ENCODE measurements at regions not wholly inside any gene's neighbourhood (a gene's known extent, or its start where the extent isn't known, plus 50 kb on each side); places are given as distances from the start of the nearest gene placed in this dataset.

DNA sequence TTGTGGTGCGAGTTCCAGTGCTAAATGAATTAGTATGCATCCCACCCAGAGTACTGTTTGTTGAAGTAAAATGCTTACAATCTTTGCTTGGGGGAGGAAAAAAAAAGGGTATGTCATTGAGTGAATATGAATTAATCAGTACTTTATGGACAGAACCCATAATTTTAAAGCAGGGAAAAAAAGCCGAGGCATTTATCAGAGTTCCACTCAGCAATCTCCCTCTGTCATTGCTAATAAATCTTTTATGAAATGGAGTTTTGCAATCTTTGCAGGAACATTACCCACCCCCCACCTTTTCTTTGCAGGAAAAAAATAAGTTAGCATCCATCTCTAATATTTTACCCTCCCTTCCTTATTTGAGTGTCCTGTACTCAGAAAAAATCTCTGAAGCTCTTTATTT is 127.9 kb upstream of the TMPO start:
- no peaks in the 10 kb centered on the region for H3F3A ChIP-seq (ENCODE audit: low read depth)
- Mint-ChIP-seq H3K27me3 (ENCODE audit: insufficient read depth, low read depth) (peaks cover 3% of the 10 kb centered on the region), H3K27ac (no peak overlapping the region), H3K36me3 (no peaks in the 10 kb centered on the region), H3K4me3 (no peak overlapping the region), H3K4me1 (peaks cover 12% of the 10 kb centered on the region), H3K9me3 (peaks cover 7% of the 10 kb centered on the region)
- H4K20me1 ChIP-seq (ENCODE audit: low read depth), result no peaks in the 10 kb centered on the region
- TF ChIP-seq EZH2 (IDR thresholded peaks at IDR 0.05) (no peak), EZH2phosphoT487 (IDR thresholded peaks at IDR 0.05) (no peak)
- TF ChIP-seq, protein P1, sequence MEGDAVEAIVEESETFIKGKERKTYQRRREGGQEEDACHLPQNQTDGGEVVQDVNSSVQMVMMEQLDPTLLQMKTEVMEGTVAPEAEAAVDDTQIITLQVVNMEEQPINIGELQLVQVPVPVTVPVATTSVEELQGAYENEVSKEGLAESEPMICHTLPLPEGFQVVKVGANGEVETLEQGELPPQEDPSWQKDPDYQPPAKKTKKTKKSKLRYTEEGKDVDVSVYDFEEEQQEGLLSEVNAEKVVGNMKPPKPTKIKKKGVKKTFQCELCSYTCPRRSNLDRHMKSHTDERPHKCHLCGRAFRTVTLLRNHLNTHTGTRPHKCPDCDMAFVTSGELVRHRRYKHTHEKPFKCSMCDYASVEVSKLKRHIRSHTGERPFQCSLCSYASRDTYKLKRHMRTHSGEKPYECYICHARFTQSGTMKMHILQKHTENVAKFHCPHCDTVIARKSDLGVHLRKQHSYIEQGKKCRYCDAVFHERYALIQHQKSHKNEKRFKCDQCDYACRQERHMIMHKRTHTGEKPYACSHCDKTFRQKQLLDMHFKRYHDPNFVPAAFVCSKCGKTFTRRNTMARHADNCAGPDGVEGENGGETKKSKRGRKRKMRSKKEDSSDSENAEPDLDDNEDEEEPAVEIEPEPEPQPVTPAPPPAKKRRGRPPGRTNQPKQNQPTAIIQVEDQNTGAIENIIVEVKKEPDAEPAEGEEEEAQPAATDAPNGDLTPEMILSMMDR (IDR thresholded peaks at IDR 0.05), result no peak
- no peak overlapping the region for H3K9ac ChIP-seq
- no peaks in the 10 kb centered on the region for H3K36me3 ChIP-seq
- H3K9me3 ChIP-seq (ENCODE audit: low read depth), result peaks cover 4% of the 10 kb centered on the region
- H3K4me2 ChIP-seq, result no peak overlapping the region
- H2AFZ ChIP-seq (replicated peaks), result no peak overlapping the region
- no peak overlapping the region for H3K4me3 ChIP-seq
- H3K27ac ChIP-seq, result no peak overlapping the region
- no peak for DNase-seq (ENCODE audit: low spot score)
- no peaks in the 10 kb centered on the region for H3K4me1 ChIP-seq
- no peaks in the 10 kb centered on the region for H3K79me2 ChIP-seq (ENCODE audit: low read depth)
- no peaks in the 10 kb centered on the region for H3K27me3 ChIP-seq

DNA sequence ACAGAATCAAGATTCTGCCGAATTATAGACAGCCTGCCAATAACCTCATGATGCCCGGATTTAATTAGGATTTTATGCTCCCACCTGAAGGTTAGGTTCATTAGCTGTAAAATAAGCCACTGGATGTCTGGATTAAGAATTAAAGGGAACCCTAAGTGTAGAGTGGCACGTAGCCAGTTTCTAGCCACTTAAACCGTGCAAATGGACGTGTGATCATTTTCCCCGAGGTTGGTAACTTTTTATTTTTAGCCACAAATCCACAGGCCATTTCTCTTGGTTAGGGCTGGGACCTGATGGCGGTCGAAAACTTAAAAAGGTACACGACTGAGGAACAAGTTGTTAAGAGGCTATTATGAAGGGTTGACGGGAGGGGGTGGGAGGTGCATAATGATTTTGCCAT is 127.3 kb upstream of the TMPO start:
- H3K9ac ChIP-seq, result no peak overlapping the region
- no peaks in the 10 kb centered on the region for H3K9me3 ChIP-seq (ENCODE audit: low read depth)
- no peaks in the 10 kb centered on the region for H3F3A ChIP-seq (ENCODE audit: low read depth)
- Mint-ChIP-seq H3K36me3 (no peaks in the 10 kb centered on the region), H3K9me3 (peaks cover 4% of the 10 kb centered on the region), H3K4me1 (peaks cover 12% of the 10 kb centered on the region), H3K27me3 (ENCODE audit: insufficient read depth, low read depth) (peaks cover 5% of the 10 kb centered on the region), H3K27ac (no peak overlapping the region), H3K4me3 (no peak overlapping the region)
- no peaks in the 10 kb centered on the region for H3K27me3 ChIP-seq
- H4K20me1 ChIP-seq (ENCODE audit: low read depth), result no peaks in the 10 kb centered on the region
- no peak overlapping the region for H3K4me2 ChIP-seq
- no peak overlapping the region for H2AFZ ChIP-seq (replicated peaks)
- H3K4me1 ChIP-seq, result no peaks in the 10 kb centered on the region
- H3K4me3 ChIP-seq, result no peak overlapping the region
- H3K27ac ChIP-seq, result no peak overlapping the region
- no peaks in the 10 kb centered on the region for H3K36me3 ChIP-seq
- TF ChIP-seq EZH2phosphoT487 (IDR thresholded peaks at IDR 0.05), result no peak
- TF ChIP-seq, protein P1 (IDR thresholded peaks at IDR 0.05), result no peak
- no peak for TF ChIP-seq EZH2 (IDR thresholded peaks at IDR 0.05)
- no peaks in the 10 kb centered on the region for H3K79me2 ChIP-seq (ENCODE audit: low read depth)
- no peak for DNase-seq (ENCODE audit: low spot score)

DNA sequence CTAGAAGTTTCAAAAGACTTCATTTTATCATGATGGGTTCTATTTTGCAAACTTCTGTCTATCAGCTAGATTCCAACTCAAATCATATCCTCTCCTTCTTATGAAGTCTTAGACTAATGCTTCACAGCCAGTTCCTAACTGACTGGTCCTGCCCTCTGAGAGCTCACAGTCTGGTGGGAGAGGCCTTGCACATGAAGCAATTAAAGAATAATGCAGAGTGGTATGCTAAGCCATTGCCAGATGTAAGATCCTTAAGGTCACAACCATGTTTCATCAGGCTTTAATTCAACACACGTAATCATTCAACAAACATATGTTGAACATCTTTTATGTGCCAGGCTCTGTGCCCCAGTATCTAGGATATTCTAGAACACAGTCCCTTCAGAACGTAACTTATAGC is 125.8 kb upstream of the TMPO start:
- Histone ChIP-seq H3K9me3 (ENCODE audit: low read depth) (no peaks in the 10 kb centered on the region), H4K20me1 (ENCODE audit: low read depth) (no peaks in the 10 kb centered on the region), H3F3A (ENCODE audit: low read depth) (no peaks in the 10 kb centered on the region), H3K27me3 (no peaks in the 10 kb centered on the region), H3K36me3 (no peaks in the 10 kb centered on the region), H3K27ac (no peak overlapping the region), H3K79me2 (ENCODE audit: low read depth) (no peaks in the 10 kb centered on the region), H3K4me3 (no peak overlapping the region), H3K4me1 (no peaks in the 10 kb centered on the region), H3K9ac (no peak overlapping the region), H2AFZ (replicated peaks) (no peak overlapping the region), H3K4me2 (no peak overlapping the region)
- TF ChIP-seq EZH2phosphoT487 (IDR thresholded peaks at IDR 0.05) (no peak), EZH2 (IDR thresholded peaks at IDR 0.05) (no peak)
- TF ChIP-seq, protein P1 (IDR thresholded peaks at IDR 0.05), result no peak
- Mint-ChIP-seq H3K27me3 (ENCODE audit: insufficient read depth, low read depth) (peaks cover 6% of the 10 kb centered on the region), H3K4me3 (no peak overlapping the region), H3K4me1 (peaks cover 12% of the 10 kb centered on the region), H3K36me3 (no peaks in the 10 kb centered on the region), H3K9me3 (peaks cover 2% of the 10 kb centered on the region), H3K27ac (no peak overlapping the region)
- no peak for DNase-seq (ENCODE audit: low spot score)
